HG03196 (cell line): ENCODE measurements at regions not wholly inside any gene's neighbourhood (a gene's known extent, or its start where the extent isn't known, plus 50 kb on each side); places are given as distances from the start of the nearest gene placed in this dataset.

Experiments
- ATAC-seq: cut with Tn5 transposase; IDR thresholded peaks from one replicate; pipeline ENCODE4 v1.9.1; 2021; ENCODE audit not compliant: unreplicated experiment

- ATAC-seq, result no peak
Measured at GRCh38 chr9:105142406-105143135, 101.9 kb upstream of the SLC44A1 start.

- ATAC-seq, result no peak
Measured at GRCh38 chr9:105143136-105143430, 101.4 kb upstream of the SLC44A1 start.

DNA sequence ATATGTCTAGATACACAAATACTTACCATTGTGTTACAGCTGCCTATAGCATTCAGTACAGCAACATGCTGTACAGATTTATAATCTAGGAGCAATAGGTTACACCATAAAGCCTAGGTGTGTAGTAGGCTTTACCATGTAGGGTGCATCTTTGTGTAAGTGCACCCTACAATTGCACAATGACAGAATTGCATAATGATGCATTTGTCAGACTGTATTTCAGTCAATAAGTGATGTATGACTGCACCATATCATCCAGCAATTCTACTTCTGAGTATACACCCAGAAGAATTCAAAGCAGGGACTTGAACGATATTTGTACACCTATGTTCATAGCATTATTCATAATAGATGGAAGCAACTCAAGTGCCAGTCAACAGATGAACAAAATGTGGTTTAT, 100.4 kb upstream of the SLC44A1 start:
- no peak for ATAC-seq

DNA sequence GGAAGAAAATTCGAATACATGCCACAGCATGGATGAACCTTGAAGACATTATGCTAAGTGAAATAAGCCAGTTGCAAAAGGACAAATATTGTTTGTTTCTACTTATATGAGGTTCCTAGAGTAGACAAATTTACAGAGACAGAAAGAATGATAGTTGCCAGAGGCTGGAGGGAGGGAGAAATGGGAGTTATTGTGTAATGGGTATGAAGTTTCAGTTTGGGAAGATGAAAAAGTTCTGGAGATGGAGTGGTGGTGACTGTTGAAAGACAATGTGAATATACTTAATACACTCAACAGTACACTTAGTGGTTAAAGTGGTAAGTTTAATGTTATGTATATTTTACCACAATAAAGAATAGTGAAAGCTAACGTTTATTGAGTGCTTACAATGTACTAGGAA, 99.6 kb upstream of the SLC44A1 start:
- ATAC-seq, result no peak

DNA sequence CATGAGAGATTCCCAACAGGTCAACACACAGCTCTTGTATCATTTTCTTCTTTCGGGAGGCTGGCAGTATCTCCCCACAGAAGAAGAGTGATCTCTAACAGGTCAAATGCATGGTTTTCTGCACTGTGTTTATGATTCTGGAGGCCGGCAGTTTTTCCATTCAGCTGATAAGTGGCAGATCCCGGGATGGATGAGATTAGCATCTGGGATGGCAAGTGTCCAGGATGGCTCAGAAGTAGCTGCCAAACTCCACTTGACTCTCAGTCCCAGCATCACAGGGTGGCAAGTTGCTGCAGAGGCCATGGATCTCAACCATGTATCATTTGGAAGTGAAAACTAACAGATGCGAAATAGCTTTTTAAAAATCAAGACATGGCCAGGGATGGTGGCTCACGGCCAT, 97.8 kb upstream of the SLC44A1 start:
- no peak for ATAC-seq

- no peak for ATAC-seq
Measured at GRCh38 chr9:105147110-105147871, 97.2 kb upstream of the SLC44A1 start.

DNA sequence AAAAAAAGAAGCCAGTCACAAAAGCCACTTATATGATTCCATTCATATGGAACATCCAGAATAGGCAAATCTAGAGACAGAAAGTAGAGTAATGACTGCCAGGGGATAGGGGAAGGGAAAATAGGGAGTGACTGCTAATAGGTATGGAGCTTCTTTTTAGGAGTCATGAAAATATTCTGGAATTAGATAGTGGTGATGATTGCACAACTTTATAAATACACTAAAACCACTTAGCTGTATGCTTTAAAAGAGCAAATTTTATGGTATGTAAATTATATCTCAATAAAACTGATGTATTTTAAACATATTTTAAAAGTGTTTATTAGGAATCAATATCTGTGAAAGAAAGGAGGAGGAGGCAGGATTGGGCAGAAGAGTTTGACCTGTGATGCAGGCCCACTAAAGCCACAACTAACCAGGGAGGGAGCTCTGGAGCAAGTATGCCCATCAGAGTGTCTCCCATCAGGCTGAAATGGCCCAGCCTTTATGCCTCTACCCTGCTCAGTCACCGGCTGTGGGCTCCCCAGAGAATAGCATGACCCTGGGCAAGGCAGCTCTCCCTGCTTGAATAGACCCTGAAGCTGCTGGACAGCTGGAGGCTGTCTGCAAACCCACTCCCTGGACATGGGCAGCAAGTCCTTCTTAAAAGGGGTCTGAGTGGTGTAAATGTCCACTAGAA, 96.0 kb upstream of the SLC44A1 start:
- no peak for ATAC-seq

DNA sequence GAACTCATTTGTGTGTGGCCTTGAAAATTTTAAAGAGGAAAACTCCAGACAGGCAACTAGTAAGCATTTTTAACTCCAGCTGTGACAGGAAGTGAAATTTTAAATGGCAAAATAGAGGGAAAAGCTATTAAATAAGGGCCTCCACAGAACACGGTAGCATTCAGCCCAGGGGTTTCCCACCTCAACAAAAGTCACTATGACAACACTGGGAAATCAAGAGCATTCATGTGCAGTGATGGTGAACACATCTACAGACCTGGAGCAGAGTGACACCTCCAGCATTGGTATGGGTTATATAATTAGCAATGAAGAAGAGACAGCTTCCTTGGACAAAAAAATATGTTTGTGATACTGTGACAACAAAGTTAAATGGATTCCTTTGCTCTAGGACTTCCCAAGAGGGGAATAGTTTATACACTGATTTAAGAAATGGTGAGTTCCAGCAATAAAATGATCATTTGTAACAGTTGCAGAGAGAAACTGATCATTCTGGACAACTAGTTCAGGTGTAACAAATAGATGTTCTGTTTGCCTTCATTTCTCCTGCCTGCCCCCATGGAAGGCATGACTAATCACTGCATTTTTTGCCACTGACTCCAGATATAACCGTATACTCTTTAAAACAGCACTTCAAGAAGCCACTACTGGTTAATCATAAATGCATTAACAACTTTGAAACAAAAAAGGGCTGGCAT, 93.3 kb upstream of the SLC44A1 start:
- ATAC-seq, result peak; percentile 55

DNA sequence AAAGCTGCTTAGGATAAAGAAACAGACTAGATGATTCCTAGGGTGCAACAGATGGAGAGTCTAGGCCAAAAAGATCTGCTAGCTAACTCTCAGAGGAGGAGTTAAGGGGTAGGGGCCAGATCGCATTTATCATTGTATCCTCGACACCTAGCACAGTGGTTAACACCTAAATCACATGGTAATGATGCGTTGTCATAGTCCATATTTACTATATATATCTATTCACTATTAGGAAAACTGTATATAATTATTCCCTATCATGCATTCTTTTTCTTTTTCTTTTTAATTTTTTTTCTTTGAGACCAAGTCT, 92.8 kb upstream of the SLC44A1 start:
- no peak for ATAC-seq

- no peak for ATAC-seq
Measured at GRCh38 chr9:105154723-105155191, 89.7 kb upstream of the SLC44A1 start.

DNA sequence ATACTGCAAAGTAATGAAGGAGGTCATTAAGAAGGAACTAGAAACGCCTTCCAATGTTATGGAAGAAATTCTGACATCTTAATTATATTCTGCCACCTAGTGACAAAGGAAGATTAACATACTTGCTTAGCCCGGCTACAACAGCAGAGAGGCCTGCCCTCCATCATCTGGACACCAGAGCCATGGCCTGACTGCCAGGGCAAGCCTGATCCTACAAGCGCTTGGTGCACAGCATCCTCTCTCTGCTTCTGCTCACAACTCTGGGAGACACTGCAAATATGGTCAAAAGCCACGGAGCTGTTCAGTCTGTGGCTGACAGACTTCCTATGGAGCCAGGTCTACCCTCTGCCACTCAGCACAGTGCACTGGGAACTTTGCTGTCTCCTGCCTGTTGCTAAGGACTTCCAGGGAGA, 87.3 kb upstream of the SLC44A1 start:
- peak; percentile 78 for ATAC-seq

GRCh38 chr9:105158020-105158419, 86.4 kb upstream of the SLC44A1 start:
- ATAC-seq, result no peak

DNA sequence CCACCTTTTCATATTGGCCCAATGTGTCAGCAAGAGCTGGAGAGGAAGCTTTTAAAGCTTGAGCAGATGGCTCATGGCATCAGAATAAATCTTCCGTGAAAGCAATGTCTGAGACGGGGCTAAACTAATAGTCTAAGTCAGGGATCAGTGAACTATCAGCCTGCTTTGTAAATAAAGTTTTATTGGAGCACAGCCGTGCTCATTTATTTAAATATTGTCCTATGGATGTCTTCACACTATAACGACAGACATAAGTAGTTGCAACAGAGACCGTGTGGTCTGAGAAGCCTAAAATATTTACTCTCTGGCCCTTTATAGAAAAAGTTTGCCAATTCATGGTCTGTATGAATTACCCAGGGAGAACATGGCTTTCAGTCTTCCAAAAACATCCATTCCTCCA, 85.6 kb upstream of the SLC44A1 start:
- ATAC-seq, result no peak

DNA sequence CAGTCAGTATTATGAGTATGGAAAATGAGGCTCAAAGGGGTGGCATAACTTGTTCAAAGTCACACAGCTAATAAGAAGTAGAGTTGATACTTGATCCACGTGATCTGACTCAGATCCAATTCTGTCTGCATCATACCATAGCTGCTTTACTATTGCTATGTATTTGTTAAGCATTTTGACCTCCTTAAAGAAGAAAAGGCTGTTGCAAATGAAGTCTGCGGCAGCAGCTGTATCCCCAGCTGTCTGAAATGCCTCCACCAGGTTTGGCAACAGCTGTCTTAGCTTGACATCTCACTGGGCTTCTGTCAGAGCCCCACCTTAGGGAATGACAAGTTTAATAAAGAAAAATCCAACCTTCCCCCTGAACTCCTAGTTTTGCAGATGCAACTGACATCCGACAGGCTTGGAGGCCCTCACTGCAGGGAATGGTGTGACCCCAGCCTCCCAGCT, 75.6 kb upstream of the SLC44A1 start:
- ATAC-seq, result no peak

DNA sequence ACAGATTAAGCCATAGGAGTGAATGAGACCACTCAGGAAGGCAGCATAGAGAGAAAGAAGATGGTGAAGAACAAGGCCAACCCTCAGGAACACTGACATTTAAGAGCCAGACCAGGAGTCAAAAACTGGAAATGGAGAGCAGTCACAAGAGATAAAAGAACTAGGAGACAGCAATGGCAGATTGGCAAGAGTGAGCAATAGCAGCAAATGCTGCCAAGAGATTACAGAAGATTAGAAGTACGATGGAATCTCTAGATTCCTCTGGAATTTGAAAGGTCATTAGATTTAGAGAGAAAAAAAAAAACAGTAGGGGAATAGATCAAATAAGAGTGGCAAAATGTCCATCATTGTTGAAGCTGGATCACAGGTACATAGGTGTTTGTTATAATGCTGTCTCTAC, 73.4 kb upstream of the SLC44A1 start:
- no peak for ATAC-seq

- no peak for ATAC-seq
Measured at GRCh38 chr9:105171589-105171988, 72.9 kb upstream of the SLC44A1 start.

- no peak for ATAC-seq
Measured at GRCh38 chr9:105172436-105172835, 72.0 kb upstream of the SLC44A1 start.

DNA sequence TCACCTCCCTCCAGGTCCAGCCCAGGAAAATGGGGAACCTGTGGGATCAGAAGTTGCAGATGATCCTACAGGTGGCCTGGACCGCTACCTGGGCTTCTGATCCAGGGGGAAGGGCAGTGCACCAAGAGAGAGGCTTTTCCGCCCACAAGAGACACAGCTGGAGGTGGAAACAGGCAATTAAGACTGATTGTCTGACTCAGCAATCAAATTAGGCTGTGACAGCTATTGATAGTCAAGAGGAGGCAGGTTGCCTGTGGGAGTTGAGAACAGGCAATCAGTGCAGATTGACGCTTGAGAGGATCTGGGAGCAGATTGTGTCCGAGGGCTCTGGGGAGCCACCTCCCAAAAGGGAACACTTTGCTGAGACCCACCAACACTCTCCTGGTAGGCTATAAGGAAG, 71.1 kb upstream of the SLC44A1 start:
- no peak for ATAC-seq

DNA sequence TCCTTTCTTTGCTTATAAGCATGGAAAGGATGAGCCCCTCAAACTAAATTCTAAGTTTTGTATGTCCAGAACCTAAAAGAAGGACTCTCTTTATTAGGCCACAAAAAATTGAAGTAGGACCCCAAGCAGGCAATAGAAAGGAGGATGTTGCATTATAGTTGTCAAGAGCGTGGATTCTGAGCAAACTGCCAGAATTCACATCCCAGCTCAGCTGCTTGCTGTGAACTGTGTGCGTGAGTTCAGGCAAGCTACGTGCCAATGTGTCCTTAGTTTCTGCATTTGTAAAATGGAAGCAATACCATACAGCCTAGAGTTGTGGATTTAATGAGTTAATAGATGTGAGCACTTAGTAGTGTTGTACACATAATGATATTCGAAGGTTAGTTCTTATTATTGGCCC, 70.6 kb upstream of the SLC44A1 start:
- no peak for ATAC-seq

DNA sequence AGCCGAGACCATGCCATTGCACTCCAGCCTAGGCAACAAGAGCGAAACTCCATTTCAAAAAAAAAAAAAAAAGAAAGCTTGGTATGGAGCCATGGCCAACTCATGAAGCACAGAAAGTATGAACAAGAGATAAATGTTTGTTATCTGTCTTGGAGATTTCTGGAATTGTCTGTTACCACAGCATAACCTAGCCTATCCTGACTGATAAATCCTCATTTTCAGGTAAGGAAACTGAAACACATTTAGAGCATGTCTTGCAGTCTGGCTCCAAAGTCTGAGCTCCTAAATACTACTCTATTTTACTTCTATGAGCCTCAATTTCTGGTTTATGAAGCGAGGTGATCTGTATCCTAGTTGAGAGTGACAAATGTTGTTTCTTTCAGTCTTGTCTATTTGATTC, 68.3 kb upstream of the SLC44A1 start:
- no peak for ATAC-seq

DNA sequence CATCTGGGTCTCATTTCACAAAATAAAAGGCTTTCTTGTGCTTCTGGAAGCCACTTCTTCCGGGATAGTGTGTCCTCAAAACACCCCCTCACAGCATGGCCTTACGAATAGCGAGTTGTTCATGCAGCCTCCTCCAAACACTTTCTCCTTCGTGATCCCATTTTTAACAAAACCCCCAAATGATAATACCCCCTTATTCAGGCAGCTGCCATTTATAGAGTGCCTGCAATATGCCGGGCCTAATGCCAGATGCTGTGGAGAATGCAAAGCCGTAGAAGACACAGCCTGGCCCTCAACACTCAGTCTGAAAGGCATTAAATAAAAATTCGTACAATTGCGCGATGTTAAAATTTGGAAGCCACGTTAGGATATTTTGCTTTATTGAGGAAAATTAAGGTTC, 66.4 kb upstream of the SLC44A1 start:
- no peak for ATAC-seq

- ATAC-seq, result no peak
Measured at GRCh38 chr9:105187781-105188180, 56.7 kb upstream of the SLC44A1 start.
